22Rv1 (cell line): ENCODE measurements at regions not wholly inside any gene's neighbourhood (a gene's known extent, or its start where the extent isn't known, plus 50 kb on each side); places are given as distances from the start of the nearest gene placed in this dataset.

Source experiments
- ZFX ChIP-seq: fragments of 450-650 bp; IDR thresholded peaks from 2 replicates; pipeline ENCODE4 v1.6.1; 2017; ENCODE audit warnings: antibody characterized with exemption, borderline replicate concordance
- TF ChIP-seq, protein P1 (sequence below): fragments of 450-650 bp; IDR thresholded peaks from 2 replicates; pipeline ENCODE4 v1.5.1; 2017; ENCODE audit warnings: mild to moderate bottlenecking

GRCh38 chr3:159532577-159532976, 456.1 kb upstream of the IL12A start:
- TF ChIP-seq, protein P1, sequence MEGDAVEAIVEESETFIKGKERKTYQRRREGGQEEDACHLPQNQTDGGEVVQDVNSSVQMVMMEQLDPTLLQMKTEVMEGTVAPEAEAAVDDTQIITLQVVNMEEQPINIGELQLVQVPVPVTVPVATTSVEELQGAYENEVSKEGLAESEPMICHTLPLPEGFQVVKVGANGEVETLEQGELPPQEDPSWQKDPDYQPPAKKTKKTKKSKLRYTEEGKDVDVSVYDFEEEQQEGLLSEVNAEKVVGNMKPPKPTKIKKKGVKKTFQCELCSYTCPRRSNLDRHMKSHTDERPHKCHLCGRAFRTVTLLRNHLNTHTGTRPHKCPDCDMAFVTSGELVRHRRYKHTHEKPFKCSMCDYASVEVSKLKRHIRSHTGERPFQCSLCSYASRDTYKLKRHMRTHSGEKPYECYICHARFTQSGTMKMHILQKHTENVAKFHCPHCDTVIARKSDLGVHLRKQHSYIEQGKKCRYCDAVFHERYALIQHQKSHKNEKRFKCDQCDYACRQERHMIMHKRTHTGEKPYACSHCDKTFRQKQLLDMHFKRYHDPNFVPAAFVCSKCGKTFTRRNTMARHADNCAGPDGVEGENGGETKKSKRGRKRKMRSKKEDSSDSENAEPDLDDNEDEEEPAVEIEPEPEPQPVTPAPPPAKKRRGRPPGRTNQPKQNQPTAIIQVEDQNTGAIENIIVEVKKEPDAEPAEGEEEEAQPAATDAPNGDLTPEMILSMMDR, result no peak
- no peak for TF ChIP-seq ZFX
